ENCODE measurements at regions not wholly inside any gene's neighbourhood (a gene's known extent, or its start where the extent isn't known, plus 50 kb on each side); places are given as distances from the start of the nearest gene placed in this dataset.

GRCh38 chr18:10249801-10250200 is 204.6 kb upstream of the APCDD1 start:
- TF ChIP-seq CTCF (conservative IDR thresholded peaks at IDR 0.05) (no peak), ZFX (IDR thresholded peaks at IDR 0.05) (no peak)
